GM23338 (cell line): ENCODE measurements at regions not wholly inside any gene's neighbourhood (a gene's known extent, or its start where the extent isn't known, plus 50 kb on each side); places are given as distances from the start of the nearest gene placed in this dataset.

Source experiments
- ATAC-seq: fragments of 200-7000 bp; cut with Tn5 transposase; 3 replicates; pipeline ENCODE4 v1.9.1; 2020
- DNase-seq: peaks from one replicate; pipeline ENCODE4 v3.0.0-alpha.2; 2015; ENCODE audit warnings: low spot score
- H2AFZ ChIP-seq: fragments of 200-600 bp; sonication (generic); 2 replicates; pipeline ENCODE4 v1.8.0; 2016; ENCODE audit warnings: antibody characterized with exemption, mild to moderate bottlenecking, moderate library complexity
- H3F3A ChIP-seq: fragments of 200-600 bp; sonication (generic); replicated peaks from 2 replicates; pipeline ENCODE4 v1.8.0; 2017; ENCODE audit warnings: antibody characterized with exemption, mixed run types, low read depth
- H3K27ac ChIP-seq: fragments of 200-600 bp; sonication (generic); 2 replicates; pipeline ENCODE4 v1.6.1; 2016; ENCODE audit warnings: low read depth
- H3K27me3 ChIP-seq: fragments of 200-600 bp; sonication (generic); 2 replicates; pipeline ENCODE4 v1.8.0; 2016; ENCODE audit warnings: mild to moderate bottlenecking, mixed run types, moderate library complexity; ENCODE audit not compliant: insufficient read depth
- H3K36me3 ChIP-seq: fragments of 200-600 bp; sonication (generic); 2 replicates; pipeline ENCODE4 v1.8.0; 2016; ENCODE audit warnings: mild to moderate bottlenecking; ENCODE audit not compliant: insufficient read depth
- H3K4me1 ChIP-seq: fragments of 200-600 bp; sonication (generic); 2 replicates; pipeline ENCODE4 v1.8.0; 2016; ENCODE audit warnings: mild to moderate bottlenecking, moderate library complexity; ENCODE audit not compliant: insufficient read depth
- H3K4me2 ChIP-seq: fragments of 200-600 bp; sonication (generic); 2 replicates; pipeline ENCODE4 v1.7.1; 2017; ENCODE audit warnings: mixed run types
- H3K4me3 ChIP-seq: fragments of 200-600 bp; sonication (generic); 2 replicates; pipeline ENCODE4 v1.6.1; 2016; ENCODE audit warnings: mixed run types
- H3K79me2 ChIP-seq: fragments of 200-600 bp; sonication (generic); replicated peaks from 2 replicates; pipeline ENCODE4 v1.8.0; 2017; ENCODE audit warnings: mild to moderate bottlenecking; ENCODE audit not compliant: insufficient read depth
- H3K9me2 ChIP-seq: fragments of 200-600 bp; sonication (generic); 2 replicates; pipeline ENCODE4 v1.8.0; 2017; ENCODE audit not compliant: insufficient read depth
- H4K20me1 ChIP-seq: fragments of 200-600 bp; sonication (generic); replicated peaks from 2 replicates; pipeline ENCODE4 v1.8.0; 2017; ENCODE audit warnings: mild to moderate bottlenecking; ENCODE audit not compliant: insufficient read depth
- H3K27ac Mint-ChIP-seq: 2 replicates; pipeline ENCODE4 v1.8.0; 2020; ENCODE audit warnings: inconsistent platforms, mild to moderate bottlenecking, moderate library complexity, mixed read lengths
- H3K27me3 Mint-ChIP-seq: 3 replicates; pipeline ENCODE4 v1.8.0; 2022; ENCODE audit warnings: low read depth, mild to moderate bottlenecking, moderate library complexity, mixed read lengths, inconsistent platforms; ENCODE audit not compliant: insufficient read depth, poor library complexity
- H3K36me3 Mint-ChIP-seq: 3 replicates; pipeline ENCODE4 v1.8.0; 2021; ENCODE audit warnings: low read depth, mild to moderate bottlenecking, inconsistent platforms, moderate library complexity, mixed read lengths
- H3K4me1 Mint-ChIP-seq: 3 replicates; pipeline ENCODE4 v1.8.0; 2020; ENCODE audit warnings: mild to moderate bottlenecking, inconsistent platforms, mixed read lengths
- H3K4me3 Mint-ChIP-seq: 3 replicates; pipeline ENCODE4 v1.8.0; 2021; ENCODE audit warnings: moderate library complexity, mild to moderate bottlenecking, inconsistent platforms, mixed read lengths
- H3K9me3 Mint-ChIP-seq: 3 replicates; pipeline ENCODE4 v1.8.0; 2020; ENCODE audit warnings: moderate library complexity, mild to moderate bottlenecking, inconsistent platforms, mixed read lengths
- EZH2 ChIP-seq: fragments of 200-600 bp; sonication (generic); IDR thresholded peaks from one replicate; pipeline ENCODE4 v1.8.0; 2017; ENCODE audit warnings: antibody characterized with exemption, mild to moderate bottlenecking, low read depth; ENCODE audit not compliant: unreplicated experiment
- ZNF114 ChIP-seq: fragments of 250-450 bp; sonication (Bioruptor Pico); IDR thresholded peaks from 2 replicates; pipeline ENCODE4 v1.5.0; 2020; ENCODE audit warnings: mild to moderate bottlenecking, moderate library complexity
- TF ChIP-seq, protein P1 (sequence below): fragments of 250-450 bp; sonication (Bioruptor Pico); IDR thresholded peaks from 2 replicates; pipeline ENCODE4 v1.5.0; 2020; ENCODE audit warnings: mild to moderate bottlenecking, moderate library complexity
- TF ChIP-seq, protein P2 (sequence below): IDR thresholded peaks from 2 replicates; pipeline ENCODE4 v1.6.1; 2016; ENCODE audit warnings: antibody characterized with exemption

DNA sequence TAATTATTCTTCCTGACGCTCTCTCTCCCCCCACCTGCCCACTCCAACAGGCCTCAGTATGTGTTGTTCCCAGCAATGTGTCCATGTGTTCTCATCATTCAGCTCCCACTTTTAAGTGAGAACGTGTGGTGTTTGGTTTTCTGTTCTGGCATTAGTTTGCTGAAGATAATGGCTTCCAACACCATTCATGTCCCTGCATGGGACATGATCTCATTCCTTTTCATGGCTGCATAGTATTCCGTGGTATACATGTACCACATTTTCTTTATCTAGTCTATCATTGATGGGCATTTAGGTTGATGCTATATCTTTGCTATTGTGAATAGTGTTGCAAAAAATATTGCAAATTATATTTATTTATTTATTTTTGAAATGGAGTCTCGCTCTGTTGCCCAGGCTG lies 258.0 kb downstream of the TFAP2A start (continued):
- TF ChIP-seq, protein P1, sequence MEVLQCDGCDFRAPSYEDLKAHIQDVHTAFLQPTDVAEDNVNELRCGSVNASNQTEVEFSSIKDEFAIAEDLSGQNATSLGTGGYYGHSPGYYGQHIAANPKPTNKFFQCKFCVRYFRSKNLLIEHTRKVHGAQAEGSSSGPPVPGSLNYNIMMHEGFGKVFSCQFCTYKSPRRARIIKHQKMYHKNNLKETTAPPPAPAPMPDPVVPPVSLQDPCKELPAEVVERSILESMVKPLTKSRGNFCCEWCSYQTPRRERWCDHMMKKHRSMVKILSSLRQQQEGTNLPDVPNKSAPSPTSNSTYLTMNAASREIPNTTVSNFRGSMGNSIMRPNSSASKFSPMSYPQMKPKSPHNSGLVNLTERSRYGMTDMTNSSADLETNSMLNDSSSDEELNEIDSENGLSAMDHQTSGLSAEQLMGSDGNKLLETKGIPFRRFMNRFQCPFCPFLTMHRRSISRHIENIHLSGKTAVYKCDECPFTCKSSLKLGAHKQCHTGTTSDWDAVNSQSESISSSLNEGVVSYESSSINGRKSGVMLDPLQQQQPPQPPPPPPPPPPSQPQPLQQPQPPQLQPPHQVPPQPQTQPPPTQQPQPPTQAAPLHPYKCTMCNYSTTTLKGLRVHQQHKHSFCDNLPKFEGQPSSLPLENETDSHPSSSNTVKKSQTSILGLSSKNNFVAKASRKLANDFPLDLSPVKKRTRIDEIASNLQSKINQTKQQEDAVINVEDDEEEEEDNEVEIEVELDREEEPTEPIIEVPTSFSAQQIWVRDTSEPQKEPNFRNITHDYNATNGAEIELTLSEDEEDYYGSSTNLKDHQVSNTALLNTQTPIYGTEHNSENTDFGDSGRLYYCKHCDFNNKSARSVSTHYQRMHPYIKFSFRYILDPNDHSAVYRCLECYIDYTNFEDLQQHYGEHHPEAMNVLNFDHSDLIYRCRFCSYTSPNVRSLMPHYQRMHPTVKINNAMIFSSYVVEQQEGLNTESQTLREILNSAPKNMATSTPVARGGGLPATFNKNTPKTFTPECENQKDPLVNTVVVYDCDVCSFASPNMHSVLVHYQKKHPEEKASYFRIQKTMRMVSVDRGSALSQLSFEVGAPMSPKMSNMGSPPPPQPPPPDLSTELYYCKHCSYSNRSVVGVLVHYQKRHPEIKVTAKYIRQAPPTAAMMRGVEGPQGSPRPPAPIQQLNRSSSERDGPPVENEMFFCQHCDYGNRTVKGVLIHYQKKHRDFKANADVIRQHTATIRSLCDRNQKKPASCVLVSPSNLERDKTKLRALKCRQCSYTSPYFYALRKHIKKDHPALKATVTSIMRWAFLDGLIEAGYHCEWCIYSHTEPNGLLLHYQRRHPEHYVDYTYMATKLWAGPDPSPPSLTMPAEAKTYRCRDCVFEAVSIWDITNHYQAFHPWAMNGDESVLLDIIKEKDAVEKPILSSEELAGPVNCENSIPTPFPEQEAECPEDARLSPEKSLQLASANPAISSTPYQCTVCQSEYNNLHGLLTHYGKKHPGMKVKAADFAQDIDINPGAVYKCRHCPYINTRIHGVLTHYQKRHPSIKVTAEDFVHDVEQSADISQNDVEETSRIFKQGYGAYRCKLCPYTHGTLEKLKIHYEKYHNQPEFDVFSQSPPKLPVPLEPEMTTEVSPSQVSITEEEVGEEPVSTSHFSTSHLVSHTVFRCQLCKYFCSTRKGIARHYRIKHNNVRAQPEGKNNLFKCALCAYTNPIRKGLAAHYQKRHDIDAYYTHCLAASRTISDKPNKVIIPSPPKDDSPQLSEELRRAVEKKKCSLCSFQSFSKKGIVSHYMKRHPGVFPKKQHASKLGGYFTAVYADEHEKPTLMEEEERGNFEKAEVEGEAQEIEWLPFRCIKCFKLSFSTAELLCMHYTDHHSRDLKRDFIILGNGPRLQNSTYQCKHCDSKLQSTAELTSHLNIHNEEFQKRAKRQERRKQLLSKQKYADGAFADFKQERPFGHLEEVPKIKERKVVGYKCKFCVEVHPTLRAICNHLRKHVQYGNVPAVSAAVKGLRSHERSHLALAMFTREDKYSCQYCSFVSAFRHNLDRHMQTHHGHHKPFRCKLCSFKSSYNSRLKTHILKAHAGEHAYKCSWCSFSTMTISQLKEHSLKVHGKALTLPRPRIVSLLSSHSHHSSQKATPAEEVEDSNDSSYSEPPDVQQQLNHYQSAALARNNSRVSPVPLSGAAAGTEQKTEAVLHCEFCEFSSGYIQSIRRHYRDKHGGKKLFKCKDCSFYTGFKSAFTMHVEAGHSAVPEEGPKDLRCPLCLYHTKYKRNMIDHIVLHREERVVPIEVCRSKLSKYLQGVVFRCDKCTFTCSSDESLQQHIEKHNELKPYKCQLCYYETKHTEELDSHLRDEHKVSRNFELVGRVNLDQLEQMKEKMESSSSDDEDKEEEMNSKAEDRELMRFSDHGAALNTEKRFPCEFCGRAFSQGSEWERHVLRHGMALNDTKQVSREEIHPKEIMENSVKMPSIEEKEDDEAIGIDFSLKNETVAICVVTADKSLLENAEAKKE (CRISPR knock-in tag), result no peak
- no peak for TF ChIP-seq EZH2

DNA sequence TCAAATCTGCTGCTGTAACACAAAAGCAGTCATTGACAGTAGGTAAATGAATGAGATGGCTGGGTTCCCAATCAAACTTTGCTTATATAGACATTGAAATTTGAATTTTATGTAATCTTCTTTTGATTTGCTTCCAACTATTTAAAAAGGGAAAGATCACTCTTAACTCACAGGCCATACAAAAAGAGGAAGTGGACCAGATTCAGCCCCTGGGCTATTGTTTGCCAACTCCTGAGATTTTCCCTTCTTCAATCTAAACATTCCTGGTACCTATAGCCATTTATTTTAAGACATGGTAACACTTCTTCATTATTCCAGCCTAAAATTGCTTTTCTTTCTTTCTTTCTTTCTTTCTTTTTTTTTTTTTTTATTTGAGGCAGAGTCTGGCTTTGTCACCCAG lies 260.6 kb downstream of the TFAP2A start:
- Mint-ChIP-seq H3K36me3 (no peaks in the 10 kb centered on the region), H3K27ac (no peak overlapping the region), H3K9me3 (no peaks in the 10 kb centered on the region), H3K4me1 (no peaks in the 10 kb centered on the region), H3K27me3 (no peaks in the 10 kb centered on the region), H3K4me3 (no peak overlapping the region)
- DNase-seq (no peak), ATAC-seq (no peak)
- Histone ChIP-seq H3K9me2 (no peaks in the 10 kb centered on the region), H3K27ac (no peak overlapping the region), H2AFZ (no peak overlapping the region), H3K27me3 (no peaks in the 10 kb centered on the region), H3K4me3 (no peak overlapping the region), H3K4me1 (no peaks in the 10 kb centered on the region), H4K20me1 (no peaks in the 10 kb centered on the region), H3K36me3 (no peaks in the 10 kb centered on the region), H3F3A (no peaks in the 10 kb centered on the region), H3K79me2 (no peaks in the 10 kb centered on the region), H3K4me2 (no peak overlapping the region)
- TF ChIP-seq, protein P1 (CRISPR knock-in tag), result no peak
- TF ChIP-seq EZH2, result no peak
- TF ChIP-seq, protein P2, sequence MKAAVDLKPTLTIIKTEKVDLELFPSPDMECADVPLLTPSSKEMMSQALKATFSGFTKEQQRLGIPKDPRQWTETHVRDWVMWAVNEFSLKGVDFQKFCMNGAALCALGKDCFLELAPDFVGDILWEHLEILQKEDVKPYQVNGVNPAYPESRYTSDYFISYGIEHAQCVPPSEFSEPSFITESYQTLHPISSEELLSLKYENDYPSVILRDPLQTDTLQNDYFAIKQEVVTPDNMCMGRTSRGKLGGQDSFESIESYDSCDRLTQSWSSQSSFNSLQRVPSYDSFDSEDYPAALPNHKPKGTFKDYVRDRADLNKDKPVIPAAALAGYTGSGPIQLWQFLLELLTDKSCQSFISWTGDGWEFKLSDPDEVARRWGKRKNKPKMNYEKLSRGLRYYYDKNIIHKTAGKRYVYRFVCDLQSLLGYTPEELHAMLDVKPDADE, result no peak
- TF ChIP-seq ZNF114 (CRISPR knock-in tag), result no peak
